ENCODE measurements at regions not wholly inside any gene's neighbourhood (a gene's known extent, or its start where the extent isn't known, plus 50 kb on each side); places are given as distances from the start of the nearest gene placed in this dataset.
"Not testable (repeated sequence)": the region's sequence is repeated elsewhere in the genome, so short reads cannot be mapped to it uniquely, and the experiment has no call there.

GRCh38 chr21:16215663-16216183 is 485.9 kb downstream of the USP25 start:
- Histone ChIP-seq H3K4me1 (ENCODE audit: control insufficient read depth, insufficient read depth, low read length) (no peaks in the 10 kb centered on the region), H3K36me3 (ENCODE audit: control insufficient read depth in 2 of 2, insufficient read depth in 2 of 2, low read length in 2 of 2) (no peaks in the 10 kb centered on the region), H3K4me3 (ENCODE audit: low read length in 2 of 2) (no peak overlapping the region), H3K27ac (ENCODE audit: low read length) (no peak overlapping the region), H3K9me3 (ENCODE audit: control insufficient read depth in 2 of 2, low read length in 2 of 2) (no peaks in the 10 kb centered on the region), H3K9ac (ENCODE audit: low read length in 2 of 2) (no peak overlapping the region), H3K27me3 (ENCODE audit: control insufficient read depth in 1 of 2, insufficient read depth in 2 of 2, low read length in 2 of 2) (no peaks in the 10 kb centered on the region)

- no peaks in the 10 kb centered on the region for H3K27me3 ChIP-seq (ENCODE audit: control insufficient read depth in 1 of 2, insufficient read depth in 2 of 2, low read length in 2 of 2)
- no peak overlapping the region for H3K9ac ChIP-seq (ENCODE audit: low read length in 2 of 2)
- no peaks in the 10 kb centered on the region for H3K9me3 ChIP-seq (ENCODE audit: control insufficient read depth in 2 of 2, low read length in 2 of 2)
- H3K4me3 ChIP-seq (ENCODE audit: low read length in 2 of 2), result no peak overlapping the region
- H3K36me3 ChIP-seq (ENCODE audit: control insufficient read depth in 2 of 2, insufficient read depth in 2 of 2, low read length in 2 of 2), result no peaks in the 10 kb centered on the region
- no peak overlapping the region for H3K27ac ChIP-seq (ENCODE audit: low read length)
- H3K4me1 ChIP-seq (ENCODE audit: control insufficient read depth, insufficient read depth, low read length), result no peaks in the 10 kb centered on the region
Observed at GRCh38 chr21:16216288-16216962, 486.6 kb downstream of the USP25 start.

GRCh38 chr21:16218682-16219343 is 489.0 kb downstream of the USP25 start:
- Histone ChIP-seq H3K27me3 (ENCODE audit: control insufficient read depth in 1 of 2, insufficient read depth in 2 of 2, low read length in 2 of 2) (no peaks in the 10 kb centered on the region), H3K9me3 (ENCODE audit: control insufficient read depth in 2 of 2, low read length in 2 of 2) (no peaks in the 10 kb centered on the region), H3K36me3 (ENCODE audit: control insufficient read depth in 2 of 2, insufficient read depth in 2 of 2, low read length in 2 of 2) (no peaks in the 10 kb centered on the region), H3K9ac (ENCODE audit: low read length in 2 of 2) (no peak overlapping the region), H3K27ac (ENCODE audit: low read length) (no peak overlapping the region), H3K4me3 (ENCODE audit: low read length in 2 of 2) (no peak overlapping the region), H3K4me1 (ENCODE audit: control insufficient read depth, insufficient read depth, low read length) (no peaks in the 10 kb centered on the region)

GRCh38 chr21:16224756-16225155 is 495.0 kb downstream of the USP25 start:
- not testable (repeated sequence) for H3K27me3 ChIP-seq (ENCODE audit: control insufficient read depth in 1 of 2, insufficient read depth in 2 of 2, low read length in 2 of 2); H3K4me3 ChIP-seq (ENCODE audit: low read length in 2 of 2); H3K27ac ChIP-seq (ENCODE audit: low read length); H3K4me1 ChIP-seq (ENCODE audit: control insufficient read depth, insufficient read depth, low read length); H3K9ac ChIP-seq (ENCODE audit: low read length in 2 of 2); H3K36me3 ChIP-seq (ENCODE audit: control insufficient read depth in 2 of 2, insufficient read depth in 2 of 2, low read length in 2 of 2); H3K9me3 ChIP-seq (ENCODE audit: control insufficient read depth in 2 of 2, low read length in 2 of 2)

- no peak overlapping the region for H3K9ac ChIP-seq (ENCODE audit: low read length in 2 of 2)
- no peaks in the 10 kb centered on the region for H3K27me3 ChIP-seq (ENCODE audit: control insufficient read depth in 1 of 2, insufficient read depth in 2 of 2, low read length in 2 of 2)
- H3K27ac ChIP-seq (ENCODE audit: low read length), result no peak overlapping the region
- no peaks in the 10 kb centered on the region for H3K9me3 ChIP-seq (ENCODE audit: control insufficient read depth in 2 of 2, low read length in 2 of 2)
- H3K4me3 ChIP-seq (ENCODE audit: low read length in 2 of 2), result no peak overlapping the region
- no peaks in the 10 kb centered on the region for H3K4me1 ChIP-seq (ENCODE audit: control insufficient read depth, insufficient read depth, low read length)
- H3K36me3 ChIP-seq (ENCODE audit: control insufficient read depth in 2 of 2, insufficient read depth in 2 of 2, low read length in 2 of 2), result no peaks in the 10 kb centered on the region
Observed at GRCh38 chr21:16239659-16240265, 510.0 kb downstream of the USP25 start.

- Histone ChIP-seq H3K4me3 (ENCODE audit: low read length in 2 of 2) (no peak overlapping the region), H3K9ac (ENCODE audit: low read length in 2 of 2) (no peak overlapping the region), H3K27ac (ENCODE audit: low read length) (no peak overlapping the region), H3K9me3 (ENCODE audit: control insufficient read depth in 2 of 2, low read length in 2 of 2) (no peaks in the 10 kb centered on the region), H3K36me3 (ENCODE audit: control insufficient read depth in 2 of 2, insufficient read depth in 2 of 2, low read length in 2 of 2) (no peaks in the 10 kb centered on the region), H3K4me1 (ENCODE audit: control insufficient read depth, insufficient read depth, low read length) (no peaks in the 10 kb centered on the region), H3K27me3 (ENCODE audit: control insufficient read depth in 1 of 2, insufficient read depth in 2 of 2, low read length in 2 of 2) (no peaks in the 10 kb centered on the region)
Observed at GRCh38 chr21:16241016-16241415, 511.2 kb downstream of the USP25 start.

- Histone ChIP-seq H3K9me3 (ENCODE audit: control insufficient read depth in 2 of 2, low read length in 2 of 2) (no peaks in the 10 kb centered on the region), H3K27ac (ENCODE audit: low read length) (no peak overlapping the region), H3K36me3 (ENCODE audit: control insufficient read depth in 2 of 2, insufficient read depth in 2 of 2, low read length in 2 of 2) (no peaks in the 10 kb centered on the region), H3K27me3 (ENCODE audit: control insufficient read depth in 1 of 2, insufficient read depth in 2 of 2, low read length in 2 of 2) (no peaks in the 10 kb centered on the region), H3K9ac (ENCODE audit: low read length in 2 of 2) (no peak overlapping the region), H3K4me1 (ENCODE audit: control insufficient read depth, insufficient read depth, low read length) (no peaks in the 10 kb centered on the region), H3K4me3 (ENCODE audit: low read length in 2 of 2) (no peak overlapping the region)
Observed at GRCh38 chr21:16241479-16241963, 511.7 kb downstream of the USP25 start.

- H3K27me3 ChIP-seq (ENCODE audit: control insufficient read depth in 1 of 2, insufficient read depth in 2 of 2, low read length in 2 of 2), result no peaks in the 10 kb centered on the region
- H3K9me3 ChIP-seq (ENCODE audit: control insufficient read depth in 2 of 2, low read length in 2 of 2), result no peaks in the 10 kb centered on the region
- H3K36me3 ChIP-seq (ENCODE audit: control insufficient read depth in 2 of 2, insufficient read depth in 2 of 2, low read length in 2 of 2), result no peaks in the 10 kb centered on the region
- no peak overlapping the region for H3K4me3 ChIP-seq (ENCODE audit: low read length in 2 of 2)
- no peak overlapping the region for H3K27ac ChIP-seq (ENCODE audit: low read length)
- H3K4me1 ChIP-seq (ENCODE audit: control insufficient read depth, insufficient read depth, low read length), result no peaks in the 10 kb centered on the region
- no peak overlapping the region for H3K9ac ChIP-seq (ENCODE audit: low read length in 2 of 2)
Observed at GRCh38 chr21:16243396-16243795, 513.6 kb downstream of the USP25 start.

GRCh38 chr21:16248705-16249104 is 518.9 kb downstream of the USP25 start:
- Histone ChIP-seq H3K9ac (ENCODE audit: low read length in 2 of 2) (no peak overlapping the region), H3K4me1 (ENCODE audit: control insufficient read depth, insufficient read depth, low read length) (no peaks in the 10 kb centered on the region), H3K27ac (ENCODE audit: low read length) (no peak overlapping the region), H3K27me3 (ENCODE audit: control insufficient read depth in 1 of 2, insufficient read depth in 2 of 2, low read length in 2 of 2) (no peaks in the 10 kb centered on the region), H3K4me3 (ENCODE audit: low read length in 2 of 2) (no peak overlapping the region), H3K9me3 (ENCODE audit: control insufficient read depth in 2 of 2, low read length in 2 of 2) (no peaks in the 10 kb centered on the region), H3K36me3 (ENCODE audit: control insufficient read depth in 2 of 2, insufficient read depth in 2 of 2, low read length in 2 of 2) (no peaks in the 10 kb centered on the region)

GRCh38 chr21:16250273-16250672 is 520.5 kb downstream of the USP25 start:
- Histone ChIP-seq H3K36me3 (ENCODE audit: control insufficient read depth in 2 of 2, insufficient read depth in 2 of 2, low read length in 2 of 2) (no peaks in the 10 kb centered on the region), H3K27ac (ENCODE audit: low read length) (no peak overlapping the region), H3K4me1 (ENCODE audit: control insufficient read depth, insufficient read depth, low read length) (no peaks in the 10 kb centered on the region), H3K9me3 (ENCODE audit: control insufficient read depth in 2 of 2, low read length in 2 of 2) (no peaks in the 10 kb centered on the region), H3K9ac (ENCODE audit: low read length in 2 of 2) (no peak overlapping the region), H3K27me3 (ENCODE audit: control insufficient read depth in 1 of 2, insufficient read depth in 2 of 2, low read length in 2 of 2) (no peaks in the 10 kb centered on the region), H3K4me3 (ENCODE audit: low read length in 2 of 2) (no peak overlapping the region)
